Fibroblast of villous mesenchyme (primary cell): ENCODE measurements at regions not wholly inside any gene's neighbourhood (a gene's known extent, or its start where the extent isn't known, plus 50 kb on each side); places are given as distances from the start of the nearest gene placed in this dataset.

Experiments
- DNase-seq: peaks from one replicate; pipeline ENCODE4 v3.0.0-alpha.2; 2010; ENCODE audit warnings: low read depth
- H3K4me3 ChIP-seq: 2 replicates; pipeline ENCODE4 v1.5.1; 2011; ENCODE audit warnings: low read depth, mild to moderate bottlenecking, low read length
- CTCF ChIP-seq: IDR thresholded peaks from 2 replicates; pipeline ENCODE4 v1.5.1; 2012; ENCODE audit warnings: low read depth, mild to moderate bottlenecking, low read length; ENCODE audit not compliant: insufficient read depth

DNA sequence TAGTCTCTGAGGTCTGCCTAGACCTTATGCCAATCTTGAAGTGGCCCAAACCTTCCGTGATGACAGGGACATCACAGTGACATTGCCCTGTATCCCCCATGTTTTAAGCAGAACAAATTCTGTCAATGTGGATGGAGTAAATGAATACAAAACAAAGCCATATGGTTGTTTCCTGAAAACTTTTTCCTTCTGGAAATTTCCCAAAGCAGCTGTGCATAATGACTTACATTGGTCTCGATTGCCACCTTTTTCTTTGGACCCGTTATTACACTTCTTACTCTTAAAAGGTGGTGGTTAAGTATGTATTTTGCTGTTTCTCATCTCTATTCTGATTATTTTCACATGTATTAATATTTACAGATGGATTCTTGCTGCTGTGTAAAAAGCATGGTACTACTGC, 411.2 kb upstream of the KLF6 start:
- no peak overlapping the region for H3K4me3 ChIP-seq
- DNase-seq, result no peak
- TF ChIP-seq CTCF, result no peak

GRCh38 chr10:4195213-4195612, 410.2 kb upstream of the KLF6 start:
- TF ChIP-seq CTCF, result no peak
- no peak overlapping the region for H3K4me3 ChIP-seq
- no peak for DNase-seq

DNA sequence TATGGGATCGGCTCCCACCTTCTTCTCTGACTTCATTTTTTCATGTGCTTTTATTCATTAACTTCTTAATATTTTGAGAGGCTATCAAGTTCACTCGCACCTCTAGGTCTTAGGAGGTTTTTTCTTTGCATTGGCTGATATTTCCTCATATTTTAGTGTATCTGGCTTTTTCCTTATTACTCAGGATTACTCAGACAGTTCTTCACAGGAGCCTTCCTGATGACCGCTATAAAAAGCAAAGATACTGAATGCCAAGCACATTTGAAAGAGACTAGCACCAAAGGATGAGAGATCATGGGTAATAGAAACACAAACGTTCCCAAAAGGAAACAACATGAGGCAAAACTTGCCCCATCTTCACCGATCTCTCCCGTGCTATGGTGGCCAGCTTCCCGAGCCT, 409.2 kb upstream of the KLF6 start:
- H3K4me3 ChIP-seq, result no peak overlapping the region
- TF ChIP-seq CTCF, result no peak
- no peak for DNase-seq

DNA sequence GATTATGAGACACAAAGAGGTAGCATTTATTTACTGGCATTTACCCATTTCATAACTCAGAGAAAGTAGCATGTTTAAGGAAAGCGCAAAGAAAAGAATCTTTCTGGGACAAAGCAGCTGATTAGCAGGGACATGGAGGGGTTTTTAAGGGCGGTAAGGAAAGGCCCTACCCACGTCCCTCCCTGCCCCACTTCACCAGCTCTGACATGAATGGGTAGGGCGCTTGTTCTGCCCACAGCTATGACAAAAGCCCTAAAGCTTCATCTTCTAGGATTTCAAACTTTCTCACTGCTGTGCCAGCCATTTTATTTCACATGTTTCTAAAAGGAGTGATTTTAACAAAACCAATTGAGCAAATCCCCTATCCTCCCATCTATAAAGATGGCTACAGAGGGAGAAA, 406.9 kb upstream of the KLF6 start:
- no peak for TF ChIP-seq CTCF
- H3K4me3 ChIP-seq, result no peak overlapping the region
- DNase-seq, result no peak

DNA sequence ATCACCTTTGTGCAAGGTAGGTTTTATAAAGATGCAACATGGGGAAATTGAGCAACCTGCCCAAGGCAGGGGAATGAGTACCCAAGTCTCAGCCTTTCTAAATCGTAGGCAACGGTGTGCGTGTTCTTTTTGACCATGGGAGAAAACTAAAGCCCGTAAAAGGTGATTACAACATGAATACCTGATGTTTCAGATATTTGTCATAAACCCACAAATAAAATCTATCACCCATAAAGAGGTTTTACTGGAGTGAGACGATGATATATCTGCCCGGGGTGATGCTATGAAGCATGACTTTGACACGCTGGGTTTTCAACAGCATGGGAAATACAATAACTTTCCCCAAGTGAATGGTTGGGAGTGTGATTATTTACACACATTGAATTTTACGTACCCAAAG, 406.3 kb upstream of the KLF6 start:
- no peak overlapping the region for H3K4me3 ChIP-seq
- no peak for DNase-seq
- TF ChIP-seq CTCF, result no peak

GRCh38 chr10:4190876-4191275, 405.9 kb upstream of the KLF6 start:
- DNase-seq, result no peak
- no peak overlapping the region for H3K4me3 ChIP-seq
- no peak for TF ChIP-seq CTCF

DNA sequence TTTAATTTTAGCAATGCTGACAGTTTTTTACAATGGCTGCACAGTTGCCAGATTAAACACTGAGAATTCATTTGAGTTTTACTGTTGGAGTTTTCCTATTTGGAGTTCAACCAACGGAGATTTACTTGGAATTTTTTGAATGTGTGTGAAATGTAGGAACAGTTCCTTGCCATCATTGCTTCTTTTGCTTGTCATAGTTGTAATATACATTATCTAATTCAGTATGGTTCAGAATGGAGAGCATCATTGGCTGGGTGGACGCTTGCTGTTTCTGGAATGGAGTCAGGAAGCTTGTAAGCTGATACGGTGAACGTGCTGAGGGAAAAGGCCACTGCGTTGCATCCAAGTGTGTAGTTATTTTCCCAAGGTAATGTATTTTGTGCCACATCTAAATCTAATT, 404.3 kb upstream of the KLF6 start:
- TF ChIP-seq CTCF, result no peak

More for the DNA sequence above, 404.3 kb upstream of the KLF6 start:
- DNase-seq, result no peak
- no peak overlapping the region for H3K4me3 ChIP-seq
